ENCODE measurements at regions not wholly inside any gene's neighbourhood (a gene's known extent, or its start where the extent isn't known, plus 50 kb on each side); places are given as distances from the start of the nearest gene placed in this dataset.

GRCh38 chr4:166198041-166198440 is 325.0 kb downstream of the TLL1 start (continued):
- TF ChIP-seq NR2F2 (IDR thresholded peaks at IDR 0.05) (no peak), EGR1 (IDR thresholded peaks at IDR 0.05; ENCODE audit: low read depth in 2 of 2) (no peak), JUND (IDR thresholded peaks at IDR 0.05) (no peak), HNF4A (conservative IDR thresholded peaks at IDR 0.05) (no peak)

DNA sequence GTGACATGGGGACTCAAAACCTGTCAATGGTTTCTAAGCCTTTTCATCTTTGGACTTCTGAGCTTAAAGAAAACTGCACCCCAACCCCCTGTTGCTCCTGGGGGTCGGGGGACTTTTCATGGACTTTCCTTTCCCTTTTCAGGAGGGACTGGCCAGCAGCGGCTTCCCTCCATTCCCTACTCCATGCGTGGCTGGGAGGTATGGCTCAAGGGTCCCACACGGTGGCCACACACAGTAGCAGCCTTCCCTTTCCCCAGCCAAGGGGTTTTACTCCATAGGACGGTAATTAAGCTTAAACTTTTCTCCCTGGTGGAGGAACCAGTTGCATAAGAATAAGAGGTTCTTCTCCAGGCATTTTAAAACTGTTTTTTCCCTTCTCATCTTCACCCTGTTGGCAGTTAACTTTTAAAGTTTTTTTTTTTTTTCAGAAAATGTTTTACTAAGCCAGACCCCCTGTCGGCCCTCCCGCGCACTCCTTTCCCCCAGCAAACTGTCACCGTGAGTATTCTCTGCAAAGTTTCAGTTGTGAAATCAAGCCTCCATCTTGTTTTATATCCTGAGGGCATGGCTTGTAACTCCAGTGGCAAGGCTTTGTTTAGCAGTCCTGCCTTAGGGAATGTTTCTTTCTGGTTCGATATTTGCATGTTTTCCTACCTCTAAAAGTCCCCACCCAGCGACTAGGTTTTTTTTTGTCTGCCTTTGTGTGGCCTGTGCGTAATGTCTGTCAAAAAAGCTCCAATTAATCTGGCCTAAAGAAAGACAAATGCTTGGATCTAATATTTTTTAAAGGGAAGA is 325.7 kb downstream of the TLL1 start:
- Histone ChIP-seq H3K27me3 (ENCODE audit: control insufficient read depth in 4 of 4, insufficient read depth in 4 of 4, low read length in 3 of 4) (no peaks in the 10 kb centered on the region), H3K4me3 (ENCODE audit: low read depth in 1 of 3, low read length in 3 of 3) (no peak overlapping the region), H3K9me3 (ENCODE audit: control insufficient read depth in 4 of 4, low read length in 3 of 4) (peaks cover 0 to 3% (median 0%) of the 10 kb centered on the region in 4 donors), H3K27ac (ENCODE audit: low read depth in 1 of 2, low read length in 2 of 2) (no peak overlapping the region), H3K36me3 (ENCODE audit: control insufficient read depth in 4 of 4, insufficient read depth in 3 of 4, low read depth in 1 of 4, low read length in 3 of 4) (no peaks in the 10 kb centered on the region), H3K4me1 (ENCODE audit: control insufficient read depth in 4 of 4, insufficient read depth in 4 of 4, low read length in 3 of 4) (no peaks in the 10 kb centered on the region), H3K9ac (ENCODE audit: low read depth in 1 of 2, low read length in 2 of 2) (no peak overlapping the region)
- DNase-seq (ENCODE audit: low spot score): no peak
- TF ChIP-seq GABPA (IDR thresholded peaks at IDR 0.05 in 1 of 2, conservative IDR thresholded peaks at IDR 0.05 in 1 of 2): no peak
- TF ChIP-seq RAD21 (IDR thresholded peaks at IDR 0.05): no peak
- TF ChIP-seq TAF1 (conservative IDR thresholded peaks at IDR 0.05): no peak
- TF ChIP-seq MAX (IDR thresholded peaks at IDR 0.05): no peak
- no peak for TF ChIP-seq EGR1 (IDR thresholded peaks at IDR 0.05; ENCODE audit: low read depth in 2 of 2)
- no peak for TF ChIP-seq FOXA1 (IDR thresholded peaks at IDR 0.05)
- TF ChIP-seq SP1 (IDR thresholded peaks at IDR 0.05): no peak
- TF ChIP-seq HNF4G (IDR thresholded peaks at IDR 0.05): no peak
- no peak for TF ChIP-seq RXRA (IDR thresholded peaks at IDR 0.05)
- TF ChIP-seq, protein P1, sequence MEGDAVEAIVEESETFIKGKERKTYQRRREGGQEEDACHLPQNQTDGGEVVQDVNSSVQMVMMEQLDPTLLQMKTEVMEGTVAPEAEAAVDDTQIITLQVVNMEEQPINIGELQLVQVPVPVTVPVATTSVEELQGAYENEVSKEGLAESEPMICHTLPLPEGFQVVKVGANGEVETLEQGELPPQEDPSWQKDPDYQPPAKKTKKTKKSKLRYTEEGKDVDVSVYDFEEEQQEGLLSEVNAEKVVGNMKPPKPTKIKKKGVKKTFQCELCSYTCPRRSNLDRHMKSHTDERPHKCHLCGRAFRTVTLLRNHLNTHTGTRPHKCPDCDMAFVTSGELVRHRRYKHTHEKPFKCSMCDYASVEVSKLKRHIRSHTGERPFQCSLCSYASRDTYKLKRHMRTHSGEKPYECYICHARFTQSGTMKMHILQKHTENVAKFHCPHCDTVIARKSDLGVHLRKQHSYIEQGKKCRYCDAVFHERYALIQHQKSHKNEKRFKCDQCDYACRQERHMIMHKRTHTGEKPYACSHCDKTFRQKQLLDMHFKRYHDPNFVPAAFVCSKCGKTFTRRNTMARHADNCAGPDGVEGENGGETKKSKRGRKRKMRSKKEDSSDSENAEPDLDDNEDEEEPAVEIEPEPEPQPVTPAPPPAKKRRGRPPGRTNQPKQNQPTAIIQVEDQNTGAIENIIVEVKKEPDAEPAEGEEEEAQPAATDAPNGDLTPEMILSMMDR (IDR thresholded peaks at IDR 0.05; ENCODE audit: low read depth, low read length, missing input control): no peak
- TF ChIP-seq NR2F2 (IDR thresholded peaks at IDR 0.05): no peak
- no peak for TF ChIP-seq JUND (IDR thresholded peaks at IDR 0.05)
- no peak for TF ChIP-seq HNF4A (conservative IDR thresholded peaks at IDR 0.05)
- TF ChIP-seq YY1 (IDR thresholded peaks at IDR 0.05): no peak
- no peak for TF ChIP-seq REST (IDR thresholded peaks at IDR 0.05)
- TF ChIP-seq ATF3 (IDR thresholded peaks at IDR 0.05): no peak
- TF ChIP-seq, protein P2, sequence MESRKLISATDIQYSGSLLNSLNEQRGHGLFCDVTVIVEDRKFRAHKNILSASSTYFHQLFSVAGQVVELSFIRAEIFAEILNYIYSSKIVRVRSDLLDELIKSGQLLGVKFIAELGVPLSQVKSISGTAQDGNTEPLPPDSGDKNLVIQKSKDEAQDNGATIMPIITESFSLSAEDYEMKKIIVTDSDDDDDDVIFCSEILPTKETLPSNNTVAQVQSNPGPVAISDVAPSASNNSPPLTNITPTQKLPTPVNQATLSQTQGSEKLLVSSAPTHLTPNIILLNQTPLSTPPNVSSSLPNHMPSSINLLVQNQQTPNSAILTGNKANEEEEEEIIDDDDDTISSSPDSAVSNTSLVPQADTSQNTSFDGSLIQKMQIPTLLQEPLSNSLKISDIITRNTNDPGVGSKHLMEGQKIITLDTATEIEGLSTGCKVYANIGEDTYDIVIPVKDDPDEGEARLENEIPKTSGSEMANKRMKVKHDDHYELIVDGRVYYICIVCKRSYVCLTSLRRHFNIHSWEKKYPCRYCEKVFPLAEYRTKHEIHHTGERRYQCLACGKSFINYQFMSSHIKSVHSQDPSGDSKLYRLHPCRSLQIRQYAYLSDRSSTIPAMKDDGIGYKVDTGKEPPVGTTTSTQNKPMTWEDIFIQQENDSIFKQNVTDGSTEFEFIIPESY (IDR thresholded peaks at IDR 0.05): no peak
- WGBS: 72% methylated on average over 12 of the region's 12 CpGs

Data from liver (tissue), 8 donors.